ENCODE measurements at regions not wholly inside any gene's neighbourhood (a gene's known extent, or its start where the extent isn't known, plus 50 kb on each side); places are given as distances from the start of the nearest gene placed in this dataset.
"Not testable (repeated sequence)": the region's sequence is repeated elsewhere in the genome, so short reads cannot be mapped to it uniquely, and the experiment has no call there.

DNA sequence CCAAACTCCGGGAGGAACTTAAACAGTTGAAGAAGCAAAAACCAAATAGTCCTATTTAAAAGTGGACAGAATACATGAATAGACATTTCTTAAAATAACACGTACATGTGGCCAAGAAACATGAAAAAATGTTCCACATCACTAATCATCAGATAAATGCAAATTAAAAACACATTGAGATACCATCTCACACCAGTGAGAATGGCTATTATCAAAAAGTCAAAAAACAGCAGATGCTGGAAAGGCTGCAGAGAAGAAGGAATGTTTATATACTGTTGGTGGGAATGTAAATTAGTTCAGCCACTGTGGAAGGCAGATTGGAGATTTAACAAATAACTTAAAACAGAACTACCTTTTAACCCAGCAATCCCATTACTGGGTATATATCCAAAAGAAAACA lies 283.0 kb upstream of the IZUMO3 start:
- DNase-seq: no peak

DNA sequence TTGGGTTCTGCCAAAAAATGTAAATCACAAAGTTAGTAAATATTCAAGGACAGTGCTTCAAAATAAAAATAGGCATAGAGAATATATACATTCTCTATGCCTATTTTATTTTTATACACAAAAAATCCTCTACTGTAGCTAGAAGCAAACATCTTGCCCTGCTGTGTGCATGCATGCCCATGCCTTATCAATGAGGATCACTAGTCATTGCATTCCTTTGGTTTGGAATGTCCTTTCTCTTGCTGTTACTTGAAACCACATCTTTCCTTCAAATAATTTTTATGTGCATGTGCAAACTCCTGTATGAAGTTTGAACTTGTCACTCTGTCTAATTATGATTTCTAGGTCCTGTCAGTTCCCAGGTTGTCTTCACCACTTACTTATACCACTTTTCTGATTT lies 278.9 kb upstream of the IZUMO3 start:
- no peak for DNase-seq

DNA sequence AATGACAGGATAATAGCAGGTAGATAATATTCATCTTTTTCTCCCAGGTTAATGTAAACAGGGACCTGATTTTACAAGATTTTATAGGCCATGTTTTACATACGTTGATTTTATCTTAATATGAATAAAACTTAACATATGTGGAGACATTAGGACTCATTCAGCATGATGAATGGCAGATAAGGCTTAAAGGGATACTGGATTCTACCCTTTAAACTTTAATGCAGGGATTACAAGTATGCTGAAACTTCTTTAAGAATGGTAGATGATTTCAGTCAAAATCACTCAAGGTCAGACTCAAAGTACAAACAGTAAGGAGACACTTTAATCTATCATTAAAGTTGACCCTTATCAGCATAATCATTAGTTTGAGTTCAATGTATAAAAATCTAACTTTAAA lies 274.5 kb upstream of the IZUMO3 start:
- DNase-seq: no peak

DNA sequence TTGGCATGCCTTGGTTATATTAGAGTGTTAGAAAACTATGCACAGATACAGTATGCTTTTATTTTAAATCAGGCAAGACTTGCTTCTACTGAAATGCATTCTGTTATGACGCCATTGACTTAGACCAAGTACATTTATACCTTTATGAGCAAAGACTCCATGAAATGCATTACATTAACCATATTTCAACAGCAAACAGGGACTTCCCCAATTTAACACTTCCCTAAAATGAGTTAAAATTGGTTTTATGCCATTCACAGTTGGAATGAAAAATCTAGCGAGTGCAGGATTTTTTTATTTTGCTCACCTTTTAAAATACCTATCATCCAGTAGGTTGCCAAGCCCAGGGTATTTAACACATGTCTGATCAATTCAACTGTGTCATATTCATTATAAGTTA lies 272.1 kb upstream of the IZUMO3 start:
- DNase-seq: no peak

DNA sequence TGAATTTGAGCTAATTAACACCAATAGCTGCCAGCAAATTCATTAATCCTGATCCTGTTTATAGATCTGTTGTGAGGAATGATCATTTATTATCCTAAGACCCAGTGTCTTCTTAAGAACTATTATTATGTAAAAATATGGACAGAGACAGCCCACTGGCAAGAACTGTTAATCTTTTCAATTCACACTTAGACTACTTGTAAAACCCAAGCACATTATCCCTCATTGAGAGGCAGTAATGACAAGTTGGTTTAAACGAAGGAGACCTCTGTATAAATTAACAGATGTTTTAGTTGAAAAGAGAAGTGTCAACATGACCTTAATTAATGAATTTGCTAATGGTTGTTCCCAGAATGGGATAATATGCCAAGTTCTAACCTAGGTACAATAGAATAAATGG lies 270.3 kb upstream of the IZUMO3 start:
- peak; percentile 13 for DNase-seq

DNA sequence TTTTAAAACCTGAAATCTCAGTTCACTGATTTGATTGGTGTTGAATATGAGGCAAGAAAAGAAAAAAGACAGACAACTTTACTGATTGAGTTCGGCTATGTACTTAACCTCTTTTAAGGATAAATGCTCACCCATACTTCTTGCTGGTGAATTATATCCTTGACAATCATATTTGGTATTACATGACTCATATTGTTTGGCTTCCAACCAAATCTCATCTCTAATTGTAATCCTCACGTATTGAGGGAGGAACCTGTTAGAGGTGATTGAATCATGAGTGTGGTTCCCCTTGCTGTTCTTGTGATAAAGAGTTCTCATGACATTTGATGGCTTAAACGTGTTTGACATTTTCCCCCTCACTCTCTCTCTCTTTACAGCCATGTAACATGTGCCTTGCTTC lies 255.6 kb upstream of the IZUMO3 start:
- no peak for DNase-seq

DNA sequence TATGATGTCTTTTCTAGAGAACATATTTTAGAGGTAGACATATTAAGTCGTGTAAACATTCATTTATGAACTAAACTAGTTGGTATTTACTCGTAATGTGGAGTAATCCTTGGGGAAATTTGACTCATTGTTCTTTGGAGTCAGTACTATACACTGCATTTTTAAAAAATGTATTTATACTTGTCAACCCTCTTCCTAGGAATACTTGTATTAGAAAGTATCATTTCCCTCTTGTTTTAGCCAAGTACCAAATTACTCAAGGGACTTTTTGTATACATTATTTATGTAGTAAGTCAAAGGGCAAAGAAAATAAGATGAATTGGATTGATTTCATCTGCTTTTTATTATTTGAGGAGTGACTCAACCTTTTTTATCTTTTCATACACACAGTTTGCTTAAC lies 248.1 kb upstream of the IZUMO3 start:
- DNase-seq: no peak

DNA sequence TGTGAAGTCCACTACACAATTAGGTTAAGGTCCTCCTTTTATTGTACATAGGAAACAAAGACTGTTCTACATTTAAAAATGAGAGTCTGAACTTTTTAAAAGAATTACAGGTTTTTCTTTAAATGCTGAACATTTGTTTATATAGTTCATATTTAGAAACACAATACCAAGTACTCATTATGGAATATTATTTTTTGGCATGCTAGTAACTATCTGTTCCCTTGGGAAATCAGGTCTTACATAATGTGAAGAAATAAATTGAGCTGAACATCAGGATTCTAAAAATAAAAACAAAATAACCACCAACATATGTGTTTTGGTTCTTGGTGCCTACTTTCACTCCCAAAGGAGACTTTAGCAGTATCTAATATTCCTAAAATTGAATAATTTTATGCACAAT lies 230.5 kb upstream of the IZUMO3 start:
- no peak for DNase-seq

DNA sequence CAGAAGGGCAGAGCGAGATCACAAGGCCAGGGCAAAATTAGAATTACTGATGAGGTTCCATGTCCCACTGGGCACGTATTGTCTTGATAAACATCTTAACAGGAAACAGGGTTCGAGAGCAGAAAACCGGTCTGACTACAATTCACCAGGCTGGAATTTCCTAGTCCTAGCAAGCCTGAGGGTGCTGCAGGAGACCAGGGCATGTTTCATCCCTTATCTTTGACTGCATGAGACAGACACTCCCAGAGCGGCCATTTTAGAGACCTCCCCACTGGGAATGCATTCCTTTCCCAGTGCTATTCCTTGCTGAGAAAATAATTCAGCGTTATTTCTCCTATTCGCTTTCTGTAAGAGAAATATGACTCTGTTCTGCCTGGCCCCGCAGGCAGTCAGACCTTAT lies 228.5 kb upstream of the IZUMO3 start:
- DNase-seq: not testable (repeated sequence)

DNA sequence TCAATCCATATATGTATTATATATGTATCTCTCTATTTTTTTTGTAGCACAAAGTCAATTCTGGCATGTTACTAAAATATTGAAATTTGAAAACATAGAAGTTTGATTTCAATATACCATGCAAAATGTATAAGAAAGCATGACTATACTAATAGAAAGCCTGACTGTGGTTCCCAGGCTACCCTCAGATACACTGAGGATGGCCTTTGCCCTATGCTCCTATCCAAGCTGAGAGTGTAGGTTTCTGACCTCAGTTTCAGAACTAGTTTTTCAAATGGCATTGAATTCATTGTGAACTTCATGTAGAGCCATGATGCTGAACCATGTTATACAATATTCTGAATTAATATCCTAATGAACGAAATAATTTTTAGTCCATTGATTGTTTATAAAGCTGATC lies 220.4 kb upstream of the IZUMO3 start:
- DNase-seq: no peak

DNA sequence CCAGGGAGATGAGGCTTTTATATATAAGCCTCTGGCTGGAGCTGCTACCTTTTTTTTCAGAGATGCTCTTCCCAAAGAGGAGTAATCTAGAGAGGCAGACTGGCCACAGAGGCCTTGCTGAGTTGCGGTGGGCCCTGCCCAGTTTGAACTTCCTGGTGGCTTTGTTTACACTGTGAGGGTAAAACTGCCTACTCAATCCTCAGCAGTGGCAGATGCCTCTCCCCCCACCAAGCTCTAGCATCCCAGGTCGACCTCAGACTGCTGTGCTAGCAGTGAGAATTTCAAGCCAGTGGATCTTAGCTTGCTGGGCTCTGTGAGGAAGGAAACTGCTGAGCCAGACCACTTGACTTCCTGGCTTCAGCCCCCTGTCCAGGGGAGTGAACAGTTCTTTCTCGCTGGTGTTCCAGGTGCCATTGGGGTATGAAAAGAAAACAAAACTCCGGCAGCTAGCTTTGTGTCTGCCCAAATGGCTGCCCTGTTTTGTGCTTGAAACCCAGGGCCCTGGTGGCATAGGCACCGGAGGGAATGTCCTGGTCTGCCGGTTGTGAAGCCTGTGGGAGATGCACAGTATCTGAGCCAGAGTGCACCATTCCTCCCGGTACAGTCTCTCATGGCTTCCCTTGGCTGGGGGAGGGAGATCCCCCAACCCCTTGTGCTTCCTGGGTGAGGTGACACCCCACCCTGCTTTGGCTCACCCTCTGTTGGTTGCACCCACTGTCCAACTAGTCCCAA lies 219.5 kb upstream of the IZUMO3 start:
- no peak for DNase-seq

DNA sequence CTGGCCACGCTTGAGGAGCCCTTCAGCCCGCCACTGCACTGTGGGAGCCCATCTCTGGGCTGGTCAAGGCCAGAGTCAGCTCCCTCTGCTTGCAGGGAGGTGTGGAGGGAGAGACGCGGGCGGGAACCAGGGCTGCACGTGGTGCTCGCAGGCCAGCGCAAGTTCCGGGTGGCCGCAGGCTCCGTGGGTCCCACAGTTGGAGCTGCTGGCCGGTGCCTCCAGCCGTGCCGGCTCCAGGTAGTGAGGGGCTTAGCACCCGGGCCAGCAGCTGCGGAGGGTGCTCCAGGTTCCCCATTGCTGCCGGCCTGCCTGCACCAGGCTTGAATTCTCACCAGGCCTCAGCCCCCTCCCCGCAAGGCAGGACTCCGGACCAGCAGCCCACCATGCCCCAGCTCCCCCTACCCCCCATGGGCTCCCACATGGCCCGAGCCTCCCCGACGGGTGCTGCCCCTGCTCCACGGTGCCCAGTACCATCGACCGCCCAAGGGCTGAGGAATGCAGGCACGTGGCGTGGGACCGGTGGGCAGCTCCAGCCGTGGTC lies 192.8 kb upstream of the IZUMO3 start:
- DNase-seq: no peak

DNA sequence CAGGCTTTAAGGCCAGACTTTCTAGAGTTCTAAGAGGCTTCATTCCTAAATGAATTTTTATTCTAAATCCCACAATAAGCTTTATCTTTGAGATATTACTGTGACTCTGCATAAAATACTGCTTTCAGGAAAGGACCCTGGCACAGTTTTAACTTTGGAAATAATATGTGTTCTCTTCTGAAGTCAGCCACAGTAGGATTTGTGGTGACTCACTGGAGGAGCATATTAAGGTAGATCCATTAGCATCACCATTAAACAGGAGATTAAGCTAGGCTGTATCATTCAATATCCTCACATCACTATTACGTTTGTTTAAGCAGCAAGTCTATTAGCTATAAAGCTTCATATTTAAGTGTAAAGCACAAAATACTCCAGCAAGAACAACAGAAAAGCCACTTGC lies 186.1 kb upstream of the IZUMO3 start:
- DNase-seq: peak; percentile 0

DNA sequence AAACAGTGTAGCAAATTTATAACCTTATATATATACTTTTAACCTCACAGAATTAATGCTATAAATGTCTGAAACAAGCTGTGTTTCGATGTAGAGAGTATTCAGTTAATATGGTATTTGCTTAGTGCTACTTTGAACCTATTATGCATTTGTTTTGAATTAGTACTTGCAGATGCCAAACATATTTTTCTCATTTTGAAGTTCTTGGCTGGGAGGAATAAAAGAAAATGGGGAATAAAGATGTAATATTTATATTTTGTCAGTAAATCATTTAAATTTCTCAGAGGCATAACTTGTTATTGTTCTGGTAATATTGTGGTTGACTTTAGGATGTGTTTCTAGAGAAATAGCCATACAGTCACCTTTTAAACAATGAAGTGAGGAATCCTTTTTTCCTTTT lies 175.9 kb upstream of the IZUMO3 start:
- DNase-seq: no peak

DNA sequence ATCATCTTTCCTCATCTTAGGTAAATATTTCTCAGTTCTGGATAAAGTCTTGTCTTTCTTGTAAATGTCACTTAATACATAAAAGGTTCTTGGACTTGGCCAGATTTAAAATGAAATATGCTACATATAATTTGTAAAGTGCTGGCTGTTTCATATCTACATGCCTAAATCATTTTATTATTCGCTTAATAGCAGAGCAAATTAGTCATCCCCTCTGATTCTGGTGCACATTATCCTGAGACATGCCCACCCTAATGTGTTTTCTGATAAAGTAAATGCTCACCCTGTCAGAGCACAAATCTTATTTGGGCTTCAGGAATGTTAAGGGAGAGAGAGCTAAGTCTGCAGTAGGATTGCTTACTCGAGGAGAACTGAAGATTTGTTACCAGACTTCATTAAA lies 166.5 kb upstream of the IZUMO3 start:
- DNase-seq: no peak

DNA sequence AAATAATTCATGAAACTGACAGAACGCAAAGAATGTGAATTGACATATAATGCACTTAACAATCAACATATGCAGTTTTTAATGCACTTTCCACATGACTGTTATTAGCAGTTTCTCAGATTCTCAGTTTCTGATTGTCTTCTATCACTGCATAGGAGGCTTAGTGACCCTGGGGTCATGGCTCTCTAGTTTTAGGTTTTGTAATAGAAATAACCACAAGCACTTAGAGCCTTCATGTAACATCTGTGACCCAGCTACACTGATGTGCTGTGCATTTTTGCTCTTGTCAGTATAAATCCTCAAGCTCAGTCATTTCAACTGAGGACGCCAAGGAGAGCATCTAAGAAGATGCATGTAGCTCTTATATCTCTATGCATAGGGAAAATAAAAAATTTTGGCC lies 163.1 kb upstream of the IZUMO3 start:
- no peak for DNase-seq

DNA sequence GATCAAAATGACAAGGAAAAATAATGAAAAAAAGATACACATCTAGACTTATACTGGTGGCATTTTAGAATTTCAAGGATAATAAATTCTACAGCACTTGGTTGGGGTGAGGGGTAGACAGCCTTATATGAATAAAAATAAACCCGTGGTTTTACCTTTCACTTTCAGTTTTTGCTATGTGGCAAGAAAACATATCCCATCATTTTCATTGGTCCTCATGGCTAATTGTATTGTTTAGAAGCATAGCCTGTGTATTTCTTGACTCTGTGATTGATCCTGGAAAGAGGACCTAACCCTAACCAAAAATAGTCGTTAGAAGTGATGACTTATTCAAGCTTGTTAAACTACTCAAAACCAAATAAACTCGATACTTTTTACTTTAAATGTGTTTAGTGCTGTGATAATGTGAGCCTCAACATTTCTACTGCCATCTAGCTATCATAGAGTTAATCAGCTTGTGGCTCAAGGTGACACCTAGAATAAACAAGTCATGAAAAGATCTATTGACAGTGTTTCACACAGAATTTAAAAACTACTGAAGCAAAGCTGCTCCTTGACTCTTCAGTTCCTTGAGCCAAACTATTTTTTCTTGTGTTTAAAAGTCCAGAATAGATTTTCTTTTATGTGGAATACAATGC lies 153.3 kb upstream of the IZUMO3 start:
- DNase-seq: no peak

DNA sequence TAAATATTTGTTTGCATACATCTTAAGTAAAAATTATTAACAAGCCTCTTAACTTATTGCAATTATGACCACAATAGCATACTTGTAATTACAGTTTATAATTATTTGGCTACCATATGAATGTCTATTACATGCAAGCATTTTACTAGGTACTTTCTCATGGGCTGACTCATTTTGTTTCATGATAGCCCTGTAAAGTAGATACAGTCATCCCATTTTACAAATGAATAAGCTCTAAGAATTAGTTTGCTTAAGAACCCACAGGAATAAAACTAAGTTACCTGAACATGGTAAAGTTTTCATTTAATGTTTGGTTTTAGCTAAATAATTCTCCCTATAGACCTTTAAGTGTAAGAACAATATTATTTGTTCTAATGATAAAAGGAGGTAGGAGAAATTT lies 126.6 kb upstream of the IZUMO3 start:
- no peak for DNase-seq

DNA sequence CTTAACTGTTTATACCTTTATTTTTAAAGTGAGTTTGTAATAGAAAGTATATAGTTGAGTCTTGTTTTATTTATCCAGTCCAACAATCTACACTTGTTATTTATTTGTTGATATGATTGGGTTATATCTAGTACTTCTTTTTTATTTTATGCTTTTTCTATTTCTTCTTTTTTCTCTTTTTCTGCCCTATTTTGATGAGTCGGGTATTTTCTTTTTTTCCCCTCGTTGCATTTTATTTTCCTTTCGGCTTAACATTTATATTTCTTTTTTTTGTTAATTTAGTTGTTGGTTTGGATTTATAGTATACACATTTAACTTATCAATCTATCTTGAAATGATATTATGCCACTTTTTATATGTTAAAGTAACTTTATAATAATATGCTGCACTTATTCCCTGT lies 111.7 kb upstream of the IZUMO3 start:
- DNase-seq: no peak

DNA sequence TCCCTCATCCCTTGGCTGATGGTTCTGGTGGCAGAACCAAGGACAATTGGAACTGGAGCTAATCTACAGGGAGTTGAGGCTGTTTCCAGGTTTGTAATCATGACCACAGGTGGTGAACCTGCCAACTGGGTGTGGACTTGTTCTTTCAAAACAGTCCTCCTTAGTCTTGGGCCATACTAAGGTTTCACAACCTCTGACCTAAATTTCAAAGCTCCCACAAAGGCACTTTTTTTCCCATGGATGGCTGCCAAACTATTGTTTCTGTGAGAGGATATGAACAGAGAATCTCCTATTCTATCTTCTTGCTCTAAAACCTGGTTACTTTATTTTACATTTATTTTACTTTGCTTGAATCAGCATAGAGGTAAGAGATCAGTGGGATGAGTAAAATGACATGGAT lies 106.5 kb upstream of the IZUMO3 start:
- DNase-seq: no peak

DNA sequence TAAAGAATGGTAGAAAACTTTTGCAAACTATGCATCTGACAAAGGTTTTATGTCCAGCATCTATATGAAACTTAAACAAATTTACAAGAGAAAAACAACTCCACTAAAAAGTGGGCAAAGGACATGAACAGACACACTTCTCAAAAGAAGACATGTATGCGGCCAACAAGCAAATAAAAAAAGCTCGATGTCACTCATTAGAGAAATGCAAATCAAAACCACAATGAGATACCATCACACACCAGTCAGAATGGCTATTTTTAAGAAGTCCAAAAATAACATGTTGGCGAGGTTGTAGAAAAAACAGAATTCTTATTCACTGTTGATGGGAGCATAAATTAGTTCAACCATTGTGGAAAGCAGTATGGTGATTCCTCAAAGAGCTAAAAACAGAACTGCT lies 83.1 kb upstream of the IZUMO3 start:
- DNase-seq: not testable (repeated sequence)

DNA sequence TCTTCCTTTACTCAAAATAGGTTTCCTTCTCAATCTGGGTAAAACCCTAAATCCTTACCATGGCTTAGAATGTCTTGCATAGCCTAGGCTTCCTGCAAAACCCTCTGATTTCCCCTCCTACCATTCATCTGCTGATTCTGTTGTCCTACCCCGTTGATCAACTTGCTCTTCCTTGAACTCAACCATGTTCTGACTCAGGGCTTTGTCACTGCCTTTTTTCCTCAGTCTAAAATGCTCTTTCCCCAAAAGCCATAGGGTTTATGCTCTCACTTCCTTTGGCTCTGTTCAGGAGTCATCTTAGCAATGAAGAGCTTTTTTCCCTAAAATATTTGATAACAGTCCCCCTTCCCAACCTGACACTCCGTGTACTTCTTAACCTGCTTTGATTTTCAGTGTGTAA lies 79.4 kb upstream of the IZUMO3 start:
- no peak for DNase-seq

DNA sequence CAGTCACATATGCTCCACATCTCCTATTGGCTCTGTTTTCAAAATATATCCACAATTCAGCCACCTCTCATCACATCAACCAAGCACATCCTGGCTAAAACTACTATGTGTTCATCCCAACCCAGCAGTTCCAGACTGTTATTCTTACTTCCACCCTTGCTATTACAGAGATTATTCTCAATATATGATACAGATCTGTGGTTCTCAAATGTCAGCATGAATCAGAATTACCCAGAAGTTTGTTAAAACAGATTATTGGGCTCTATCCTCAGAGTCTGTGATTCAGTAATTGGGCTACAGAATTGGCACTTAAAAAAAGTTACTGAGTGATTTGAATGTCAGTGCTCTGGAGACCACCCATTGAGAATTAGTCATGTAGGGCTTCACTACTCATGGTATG lies 78.8 kb upstream of the IZUMO3 start:
- no peak for DNase-seq

DNA sequence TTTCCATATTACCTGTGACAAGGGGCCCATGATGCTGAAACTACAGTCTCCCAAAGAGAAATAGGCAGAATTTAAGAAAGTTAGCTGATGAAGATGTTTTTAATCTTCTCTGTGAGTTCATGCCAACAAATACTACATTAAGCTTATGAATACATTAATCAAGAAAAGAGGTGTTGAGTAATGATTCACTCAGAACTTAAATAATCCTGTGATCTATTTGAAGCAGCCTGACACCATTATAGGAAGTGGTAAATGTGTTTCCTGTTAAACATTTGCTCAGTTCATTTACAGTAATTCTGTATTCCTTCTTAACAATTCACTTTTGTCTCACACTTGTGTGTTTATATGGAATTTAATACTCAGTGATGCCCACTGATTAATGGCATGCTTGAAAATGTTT lies 75.0 kb upstream of the IZUMO3 start:
- DNase-seq: no peak

DNA sequence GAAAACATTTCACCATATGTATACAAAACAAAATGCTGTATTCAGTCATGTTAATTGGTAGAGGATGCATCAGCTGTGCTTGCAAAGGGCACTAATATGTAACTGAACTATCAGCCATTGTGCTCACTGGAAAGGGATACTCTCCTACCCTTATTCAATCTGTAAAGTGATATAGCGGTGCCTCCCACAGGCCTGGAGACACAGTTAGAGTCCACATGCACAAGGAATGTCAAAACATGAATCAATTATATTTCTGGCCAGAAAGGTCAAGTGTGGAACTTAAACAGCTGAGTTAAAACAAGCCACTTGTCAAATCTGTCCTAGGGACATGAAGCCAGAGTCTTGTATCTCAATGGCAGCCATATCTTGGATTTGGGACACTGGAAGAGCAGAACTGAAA lies 71.2 kb upstream of the IZUMO3 start:
- DNase-seq: peak; percentile 18

Measured in NCI-H82 (cell line).